ENCODE measurements at regions not wholly inside any gene's neighbourhood (a gene's known extent, or its start where the extent isn't known, plus 50 kb on each side); places are given as distances from the start of the nearest gene placed in this dataset.

- DNase-seq (no peak), ATAC-seq (no peak)
- Histone ChIP-seq H3K4me1 (no peaks in the 10 kb centered on the region), H3K27me3 (no peaks in the 10 kb centered on the region), H3K27ac (no peak overlapping the region), H3K9me3 (no peaks in the 10 kb centered on the region), H3K4me3 (no peak overlapping the region), H3K36me3 (no peaks in the 10 kb centered on the region)
- no peak for TF ChIP-seq CTCF (IDR thresholded peaks at IDR 0.05)
- intact Hi-C loops (cut with DNase I): no loop called here
These were observed 434.0 kb upstream of the SPHKAP start for GRCh38 chr2:228615496-228615895.

GRCh38 chr2:228614741-228615140 lies 433.3 kb upstream of the SPHKAP start:
- Histone ChIP-seq H3K4me3 (no peak overlapping the region), H3K36me3 (no peaks in the 10 kb centered on the region), H3K27me3 (no peaks in the 10 kb centered on the region), H3K27ac (no peak overlapping the region), H3K9me3 (no peaks in the 10 kb centered on the region), H3K4me1 (no peaks in the 10 kb centered on the region)
- DNase-seq (no peak), ATAC-seq (no peak)
- TF ChIP-seq CTCF (IDR thresholded peaks at IDR 0.05): no peak
- intact Hi-C loops (cut with DNase I): no loop called here

GRCh38 chr2:228613133-228613850 lies 431.8 kb upstream of the SPHKAP start:
- no peak for DNase-seq
- Histone ChIP-seq H3K4me1 (no peaks in the 10 kb centered on the region), H3K9me3 (no peaks in the 10 kb centered on the region), H3K27ac (no peak overlapping the region), H3K4me3 (no peak overlapping the region), H3K36me3 (no peaks in the 10 kb centered on the region), H3K27me3 (no peaks in the 10 kb centered on the region)
- no peak for TF ChIP-seq CTCF (IDR thresholded peaks at IDR 0.05)
- intact Hi-C loops (cut with DNase I): no loop called here
- ATAC-seq: no peak

- ATAC-seq (no peak), DNase-seq (no peak)
These were observed 429.7 kb upstream of the SPHKAP start for GRCh38 chr2:228611171-228611570.

GRCh38 chr2:228602288-228602687 lies 420.8 kb upstream of the SPHKAP start:
- TF ChIP-seq CTCF (IDR thresholded peaks at IDR 0.05): no peak
- intact Hi-C loops (cut with DNase I): no loop called here
- H3K27ac ChIP-seq: no peak overlapping the region
- no peaks in the 10 kb centered on the region for H3K9me3 ChIP-seq
- no peaks in the 10 kb centered on the region for H3K4me1 ChIP-seq
- no peak for DNase-seq
- no peaks in the 10 kb centered on the region for H3K36me3 ChIP-seq
- H3K4me3 ChIP-seq: no peak overlapping the region
- no peak for ATAC-seq
- no peaks in the 10 kb centered on the region for H3K27me3 ChIP-seq

More at GRCh38 chr2:228611171-228611570, 429.7 kb upstream of the SPHKAP start:
- intact Hi-C loops (cut with DNase I): no loop called here
- Histone ChIP-seq H3K4me1 (no peaks in the 10 kb centered on the region), H3K4me3 (no peak overlapping the region), H3K27me3 (no peaks in the 10 kb centered on the region), H3K27ac (no peak overlapping the region), H3K36me3 (no peaks in the 10 kb centered on the region), H3K9me3 (no peaks in the 10 kb centered on the region)
- TF ChIP-seq CTCF (IDR thresholded peaks at IDR 0.05): no peak

GRCh38 chr2:228600265-228600664 lies 418.8 kb upstream of the SPHKAP start:
- no peak for TF ChIP-seq CTCF (IDR thresholded peaks at IDR 0.05)
- DNase-seq: no peak
- ATAC-seq: no peak
- intact Hi-C loops (cut with DNase I): no loop called here
- Histone ChIP-seq H3K9me3 (no peaks in the 10 kb centered on the region), H3K36me3 (no peaks in the 10 kb centered on the region), H3K27ac (no peak overlapping the region), H3K27me3 (no peaks in the 10 kb centered on the region), H3K4me1 (no peaks in the 10 kb centered on the region), H3K4me3 (no peak overlapping the region)

Data from upper lobe of right lung (tissue), 1 donor.